ENCODE measurements at regions not wholly inside any gene's neighbourhood (a gene's known extent, or its start where the extent isn't known, plus 50 kb on each side); places are given as distances from the start of the nearest gene placed in this dataset.
"Not testable (repeated sequence)": the region's sequence is repeated elsewhere in the genome, so short reads cannot be mapped to it uniquely, and the experiment has no call there.

DNA sequence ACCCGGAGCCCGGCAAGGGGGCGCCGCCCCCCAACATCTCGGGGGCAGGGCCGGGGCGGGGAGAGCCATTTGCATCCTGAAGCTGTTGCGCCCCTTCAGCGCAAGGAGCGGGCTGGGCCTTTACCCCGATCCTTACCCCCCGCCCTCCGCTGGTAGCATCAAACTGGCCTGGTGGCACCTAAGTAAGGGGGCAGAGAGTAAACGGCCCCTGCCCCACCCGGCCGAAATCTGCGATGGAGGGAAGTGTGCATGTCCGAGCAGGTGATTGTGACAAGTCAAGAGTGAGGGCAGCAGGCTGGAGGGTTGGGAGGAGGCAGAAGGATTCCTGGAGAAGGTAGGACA is 101.2 kb downstream of the ESM1 start:
- no peak for DNase-seq

DNA sequence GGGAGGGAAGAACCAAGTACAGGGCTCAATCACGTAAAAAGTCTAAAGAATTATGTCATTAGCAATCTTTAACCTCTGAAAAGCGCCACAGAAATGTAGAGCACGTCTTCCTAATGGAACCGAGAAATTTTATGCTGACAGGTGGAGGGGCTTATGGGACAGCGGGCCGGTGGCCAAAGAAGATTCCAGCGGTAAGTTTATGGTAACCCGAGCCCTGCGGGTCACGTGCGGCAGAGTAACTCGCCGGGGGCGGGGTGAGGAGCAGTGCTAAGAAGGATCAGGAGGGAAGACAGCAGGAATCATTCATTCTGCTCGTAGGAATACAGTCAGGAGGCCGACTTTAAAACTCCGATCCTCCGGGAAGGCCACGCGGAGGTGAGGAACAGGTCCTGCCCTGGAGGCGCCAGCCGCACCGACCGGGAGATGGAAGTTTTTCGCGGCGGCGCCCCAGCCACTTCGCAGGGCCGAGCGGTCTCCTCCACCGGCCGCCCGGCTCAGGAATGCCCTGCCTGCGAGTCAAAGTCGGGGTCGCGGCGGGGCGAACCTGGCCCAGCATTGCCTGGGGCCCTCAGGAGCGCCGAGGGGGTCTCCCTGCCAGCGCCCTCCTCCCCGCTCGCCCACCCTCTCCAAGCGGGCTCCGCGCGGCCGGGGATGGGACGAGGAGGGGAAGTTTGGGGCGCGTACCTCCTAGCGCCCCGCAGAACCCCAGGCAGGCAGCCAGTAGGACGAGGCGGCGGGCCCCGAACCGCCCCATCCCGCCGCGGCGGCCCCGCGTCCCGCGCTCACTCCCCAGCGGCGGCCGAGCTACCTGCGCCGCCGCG is 101.8 kb downstream of the ESM1 start:
- peak; percentile 67 for DNase-seq

DNA sequence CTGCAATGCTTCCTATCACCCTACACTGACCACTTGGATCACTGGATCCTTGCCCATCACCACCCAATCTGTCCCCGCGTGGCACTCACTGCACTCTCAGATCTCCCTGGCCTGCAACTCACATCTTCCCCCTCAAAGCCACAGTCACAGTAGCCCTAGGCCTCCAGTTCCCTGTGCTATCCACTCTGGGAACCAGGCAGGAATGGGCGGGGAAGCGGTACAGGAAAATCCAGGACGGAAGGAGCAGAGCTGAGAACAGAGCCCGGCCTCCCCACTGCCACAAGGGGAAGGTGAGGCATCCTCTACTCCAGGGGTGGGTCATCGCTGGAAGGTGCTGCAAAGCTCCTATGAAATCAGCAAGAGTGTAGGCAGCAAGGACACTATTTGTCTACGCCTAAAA is 102.6 kb downstream of the ESM1 start:
- no peak for DNase-seq

DNA sequence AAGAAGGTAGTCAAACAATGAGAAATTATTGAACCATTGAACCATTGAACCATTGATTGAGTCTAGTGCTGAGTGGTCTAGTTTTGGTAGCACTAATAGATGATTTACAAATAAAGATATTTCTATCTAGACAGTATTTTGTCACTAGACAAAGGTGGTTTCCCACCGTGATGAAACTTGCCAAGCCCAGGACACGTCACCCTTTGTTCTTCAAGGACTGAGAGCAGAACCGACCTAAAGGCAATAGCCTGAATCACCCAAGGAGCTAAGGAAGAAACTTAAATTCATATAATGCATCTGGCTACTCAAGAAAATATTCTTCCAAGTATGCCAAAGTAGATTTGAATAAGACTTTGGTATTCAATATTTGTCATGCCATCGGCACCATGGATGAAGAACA is 103.3 kb downstream of the ESM1 start:
- no peak for DNase-seq

DNA sequence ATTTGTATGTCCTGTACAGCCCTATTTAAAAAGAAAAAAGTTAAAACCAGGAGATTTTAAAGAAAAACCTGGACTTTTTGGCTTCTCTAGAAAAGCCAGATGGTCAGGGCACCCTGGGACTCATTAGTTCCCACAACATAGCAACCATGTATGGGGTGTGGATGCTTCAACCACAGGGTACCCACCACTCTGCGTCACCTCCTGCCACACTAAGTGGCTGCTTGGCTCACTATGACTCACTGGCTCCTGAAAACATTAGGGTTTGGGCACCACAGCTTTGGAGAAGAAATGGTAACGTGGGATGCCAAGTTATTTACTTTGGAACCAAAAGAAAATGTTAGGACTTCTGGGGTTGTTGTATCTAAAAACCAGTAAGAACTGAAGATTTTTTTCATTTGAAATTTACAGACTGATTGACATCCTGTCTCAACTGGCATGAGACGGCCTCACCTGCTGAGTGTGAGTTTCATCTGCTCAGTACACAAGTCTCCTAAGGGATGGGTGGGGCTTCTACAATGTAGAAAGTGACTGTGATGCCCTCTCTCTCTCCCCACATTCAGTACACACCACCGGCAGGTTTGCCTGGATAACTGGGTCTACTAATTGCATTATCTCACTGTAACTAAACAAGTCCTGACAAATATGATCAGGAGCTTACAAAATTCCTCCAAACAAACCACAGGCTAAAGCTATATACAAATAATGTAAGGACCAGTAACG is 103.9 kb downstream of the ESM1 start:
- no peak for DNase-seq

DNA sequence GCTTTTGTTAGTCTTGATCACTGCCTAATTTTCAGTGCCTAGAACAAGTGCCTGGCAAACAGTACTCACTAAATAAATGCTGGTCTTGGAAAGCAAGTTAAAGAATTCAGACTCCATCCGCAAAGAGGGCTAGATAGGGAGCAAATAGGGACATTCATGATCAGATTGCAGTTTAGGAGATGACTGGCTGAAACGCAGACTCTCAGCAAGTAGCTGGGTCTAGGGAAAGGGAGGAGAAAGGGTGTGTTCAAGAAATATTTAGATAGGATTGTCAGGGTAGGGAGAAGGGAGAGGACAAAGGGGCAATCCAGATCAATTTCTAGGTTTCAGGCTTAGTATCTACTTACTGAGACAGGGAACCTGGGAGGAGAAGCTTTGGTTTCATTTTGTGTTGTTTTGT is 108.4 kb downstream of the ESM1 start:
- no peak for DNase-seq

DNA sequence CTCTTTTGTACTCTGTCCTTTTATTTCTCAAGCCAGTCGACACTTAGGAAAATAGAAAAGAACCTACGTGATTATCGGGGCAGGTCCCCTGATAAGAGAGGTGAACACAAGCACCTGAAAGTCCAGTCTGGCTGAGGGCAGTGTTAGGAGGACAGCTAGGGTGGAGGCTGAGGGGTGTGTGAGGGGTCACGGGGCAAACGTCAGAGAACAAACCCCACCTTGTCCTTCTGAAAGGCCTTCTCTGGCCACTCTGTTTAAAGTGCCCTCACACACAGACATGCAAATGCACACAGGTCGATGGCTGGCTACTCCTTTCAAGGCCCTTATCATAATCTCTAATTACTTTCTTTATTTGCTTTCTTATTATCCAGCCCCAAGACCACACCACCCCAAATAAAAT is 108.8 kb downstream of the ESM1 start:
- DNase-seq: no peak

DNA sequence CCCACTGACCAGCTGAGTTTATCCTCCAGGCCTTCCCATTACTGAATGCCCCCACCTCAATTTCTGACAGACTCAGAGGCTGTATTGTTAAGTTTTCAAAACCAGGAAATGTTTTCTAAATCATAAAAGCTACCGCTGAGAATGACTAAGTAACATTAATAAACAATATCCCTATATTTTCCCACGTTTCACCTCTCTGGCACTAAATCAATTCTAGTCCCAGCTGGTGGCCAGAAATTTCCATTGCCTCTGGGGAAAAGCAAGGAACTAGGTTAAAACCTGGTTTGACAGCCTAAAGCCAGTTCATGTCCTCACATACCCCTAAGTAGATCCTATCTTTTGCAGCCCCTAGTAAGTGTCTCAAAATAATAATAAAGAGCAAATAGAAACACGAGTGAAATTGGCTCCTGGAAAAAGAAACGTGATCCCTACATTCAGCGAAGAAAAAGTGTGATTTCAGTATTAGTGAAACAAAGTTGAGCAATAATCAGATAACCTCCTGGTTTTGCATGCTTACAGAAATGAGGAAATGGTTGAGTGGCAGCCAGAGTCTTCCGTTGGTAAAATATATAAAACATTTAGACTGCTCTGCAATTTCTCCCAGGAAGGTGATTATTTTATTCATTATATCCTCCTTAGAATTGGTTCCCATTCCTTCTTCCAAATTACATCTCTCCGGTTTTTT is 110.9 kb downstream of the ESM1 start:
- peak; percentile 15 for DNase-seq

DNA sequence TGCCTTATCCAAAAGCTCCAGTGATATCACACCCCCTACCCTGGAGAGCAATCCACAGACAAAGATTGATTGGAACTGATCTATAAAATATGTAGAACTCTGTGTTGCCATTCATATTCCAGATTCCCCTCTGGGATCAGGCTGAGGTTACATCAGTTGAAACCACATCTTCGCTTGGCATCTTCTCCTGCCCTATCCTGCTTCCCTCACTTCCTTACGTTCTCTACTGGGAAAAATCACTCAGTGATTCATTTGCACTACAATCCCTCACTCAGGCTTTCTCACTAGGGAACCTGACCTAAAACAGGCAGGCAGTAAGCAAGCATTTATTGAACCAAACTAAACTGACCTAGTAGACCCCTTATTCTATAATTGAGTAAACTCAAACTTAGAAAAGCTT is 111.7 kb downstream of the ESM1 start:
- peak; percentile 8 for DNase-seq

DNA sequence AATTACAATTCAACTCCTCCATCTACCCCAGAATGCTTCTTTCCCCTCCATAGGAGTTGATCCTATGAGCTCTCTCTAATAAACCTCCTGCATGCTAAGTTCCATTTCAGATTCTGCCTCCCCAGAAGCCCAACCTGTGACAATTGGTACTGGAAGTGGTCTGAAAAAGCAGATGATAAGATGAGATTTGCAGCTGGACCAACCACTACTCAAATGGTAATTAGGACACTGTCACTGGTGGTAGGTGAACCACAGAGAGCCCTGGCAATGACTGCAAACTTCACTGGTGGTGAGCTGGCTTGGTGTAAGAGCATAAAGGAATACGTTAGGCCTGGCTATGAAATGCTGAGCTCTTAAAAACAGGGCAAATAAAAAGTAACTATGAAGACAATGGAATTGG is 112.6 kb downstream of the ESM1 start:
- DNase-seq: no peak

DNA sequence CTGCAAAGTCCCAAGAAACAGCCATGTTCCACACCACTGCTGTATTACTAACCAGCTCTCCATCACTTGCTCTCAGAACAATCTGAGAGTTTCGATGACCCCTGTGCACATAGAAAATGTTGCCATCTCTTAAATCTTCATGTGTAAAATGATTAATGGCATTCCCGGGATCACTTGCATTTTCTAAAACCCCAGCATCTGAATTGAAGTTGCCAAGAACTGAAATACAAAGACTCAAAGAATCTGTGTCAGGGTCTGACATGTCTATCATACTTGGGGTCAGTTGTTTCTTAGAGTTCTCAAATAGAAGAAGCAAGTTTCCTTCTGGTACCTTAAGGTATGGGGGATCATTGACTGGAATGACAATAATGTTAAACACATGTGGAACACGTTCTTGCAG is 115.1 kb downstream of the ESM1 start:
- no peak for DNase-seq

DNA sequence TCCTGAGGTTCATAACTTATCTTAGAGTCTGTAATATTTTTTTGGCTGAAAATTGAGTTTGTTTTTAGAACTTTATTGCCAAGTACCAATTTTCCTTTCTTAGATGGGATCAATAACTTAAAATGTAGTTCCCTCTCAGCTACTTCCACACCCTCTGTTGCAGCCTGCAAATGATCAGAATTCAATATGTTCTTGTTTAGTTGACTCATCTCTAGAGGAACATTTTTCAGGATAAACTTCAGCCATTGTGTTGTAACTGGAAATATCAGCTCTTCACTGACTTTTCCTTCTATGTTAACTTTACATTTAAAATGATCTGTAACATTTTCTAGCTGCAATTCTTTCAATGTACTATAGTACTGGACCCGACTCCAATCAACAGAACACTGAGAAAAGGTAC is 115.7 kb downstream of the ESM1 start:
- DNase-seq: peak; percentile 75

DNA sequence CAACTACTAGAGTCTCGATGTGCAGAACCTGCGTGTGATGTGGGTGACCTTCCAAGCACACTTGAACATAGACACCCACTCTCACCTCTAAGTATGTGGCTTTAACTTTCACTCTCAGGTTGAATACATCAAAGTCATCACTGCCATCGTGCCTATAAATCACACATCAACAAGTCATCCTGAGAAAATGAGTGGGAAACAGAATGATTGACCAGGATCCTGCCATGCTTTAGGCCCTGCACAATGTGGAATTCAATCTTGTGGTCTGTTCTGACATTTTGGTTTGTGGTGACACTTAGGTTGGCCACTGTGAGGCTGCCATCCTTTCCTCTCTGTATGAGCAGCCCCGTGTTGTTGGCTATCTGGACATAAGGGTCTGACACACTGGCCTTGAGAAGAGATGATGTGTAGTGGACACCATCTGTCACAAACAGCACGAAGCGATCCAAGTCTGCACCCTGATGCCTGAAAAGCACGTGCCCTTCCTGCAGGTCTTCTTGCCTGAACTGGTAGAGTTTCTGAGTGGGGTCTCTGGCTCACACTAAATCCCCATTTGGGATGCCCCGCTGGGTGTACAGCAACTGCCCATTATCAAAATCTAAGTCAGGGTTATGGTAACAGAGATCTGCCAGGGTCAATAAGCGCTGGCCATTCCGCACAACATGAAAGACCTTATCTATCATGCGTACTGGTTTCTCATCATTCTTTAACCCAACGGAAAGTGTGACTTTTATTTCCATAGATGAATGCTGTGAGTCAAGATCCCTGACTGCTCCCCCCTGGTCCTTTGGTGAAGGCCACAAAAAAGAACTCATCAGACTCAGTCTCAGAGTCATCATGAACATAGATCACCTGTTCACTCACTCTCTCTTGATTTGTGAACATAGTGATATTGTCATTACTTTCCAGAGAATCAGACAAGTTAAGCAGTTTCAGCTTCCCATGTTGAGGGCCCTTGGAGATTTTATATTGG is 116.6 kb downstream of the ESM1 start:
- no peak for DNase-seq

DNA sequence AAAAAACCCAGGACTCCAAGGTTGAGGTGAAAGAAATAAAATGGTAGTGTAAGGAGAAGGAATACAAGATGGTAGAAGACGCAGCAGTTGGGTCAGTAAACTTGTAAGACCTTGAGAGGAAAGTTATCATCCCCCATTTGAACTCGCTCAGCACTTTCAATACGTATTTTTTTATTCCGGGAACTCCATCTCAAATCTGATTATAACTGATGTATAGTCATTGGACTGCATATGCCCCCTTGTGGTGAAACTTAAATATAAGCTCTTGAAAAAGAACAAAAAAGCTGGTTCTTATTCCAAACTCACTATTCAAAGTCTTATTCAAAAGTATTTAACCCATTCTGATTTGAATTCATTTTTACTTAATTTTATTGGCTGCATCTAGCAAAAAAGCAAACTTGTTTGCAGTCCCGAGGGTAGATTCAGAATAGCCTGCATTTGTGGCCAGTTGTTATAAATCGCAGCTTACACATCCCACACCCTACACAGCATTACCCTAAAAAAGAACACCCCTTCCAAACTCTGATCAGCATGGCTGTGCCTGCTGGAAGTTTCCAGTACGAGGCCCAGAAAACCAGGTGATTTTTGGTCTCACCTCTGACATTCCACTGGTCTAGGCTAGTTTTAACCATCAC is 118.0 kb downstream of the ESM1 start:
- DNase-seq: peak; percentile 67

DNA sequence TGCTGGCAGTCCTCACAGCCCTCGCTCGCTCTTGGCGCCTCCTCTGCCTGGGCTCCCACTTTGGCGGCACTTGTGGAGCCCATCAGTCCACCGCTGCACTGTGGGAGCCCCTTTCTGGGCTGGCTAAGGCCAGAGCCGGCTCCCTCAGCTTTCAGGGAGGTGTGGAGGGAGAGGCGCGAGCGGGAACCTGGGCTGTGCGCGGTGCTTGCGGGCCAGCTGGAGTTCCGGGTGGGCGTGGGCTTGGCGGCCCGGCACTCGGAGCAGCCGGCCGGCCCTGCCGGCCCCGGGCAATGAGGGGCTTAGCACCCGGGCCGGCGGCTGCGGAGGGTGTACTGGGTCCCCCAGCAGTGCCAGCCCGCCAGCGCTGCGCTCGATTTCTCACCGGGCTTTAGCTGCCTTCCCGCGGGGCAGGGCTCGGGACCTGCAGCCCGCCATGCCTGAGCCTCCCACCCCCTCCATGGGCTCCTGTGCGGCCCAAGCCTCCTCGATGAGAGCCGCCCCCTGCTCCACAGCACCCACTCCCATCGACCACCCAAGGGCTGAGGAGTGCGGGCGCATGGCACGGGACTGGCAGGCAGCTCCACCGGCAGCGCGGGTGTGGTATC is 120.4 kb downstream of the ESM1 start:
- not testable (repeated sequence) for DNase-seq

DNA sequence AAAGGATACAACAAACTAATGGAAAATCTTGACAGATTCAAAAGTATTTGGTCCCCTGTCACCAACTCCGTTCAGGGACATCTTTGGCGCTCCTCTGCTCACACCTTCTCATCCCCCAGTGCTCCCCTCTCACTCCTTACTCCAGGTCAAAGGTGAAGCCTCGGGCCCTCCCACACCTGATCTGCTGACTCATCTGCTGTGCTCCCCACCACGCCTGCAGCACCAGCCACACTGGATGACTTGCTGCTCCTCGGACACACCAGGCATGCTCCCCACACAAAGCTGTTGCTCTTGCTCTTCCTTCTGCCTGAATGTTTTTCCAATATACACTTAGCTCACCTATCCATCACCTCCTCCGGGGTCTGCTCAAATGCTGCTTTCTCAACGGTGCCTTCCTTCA is 123.4 kb downstream of the ESM1 start:
- no peak for DNase-seq

DNA sequence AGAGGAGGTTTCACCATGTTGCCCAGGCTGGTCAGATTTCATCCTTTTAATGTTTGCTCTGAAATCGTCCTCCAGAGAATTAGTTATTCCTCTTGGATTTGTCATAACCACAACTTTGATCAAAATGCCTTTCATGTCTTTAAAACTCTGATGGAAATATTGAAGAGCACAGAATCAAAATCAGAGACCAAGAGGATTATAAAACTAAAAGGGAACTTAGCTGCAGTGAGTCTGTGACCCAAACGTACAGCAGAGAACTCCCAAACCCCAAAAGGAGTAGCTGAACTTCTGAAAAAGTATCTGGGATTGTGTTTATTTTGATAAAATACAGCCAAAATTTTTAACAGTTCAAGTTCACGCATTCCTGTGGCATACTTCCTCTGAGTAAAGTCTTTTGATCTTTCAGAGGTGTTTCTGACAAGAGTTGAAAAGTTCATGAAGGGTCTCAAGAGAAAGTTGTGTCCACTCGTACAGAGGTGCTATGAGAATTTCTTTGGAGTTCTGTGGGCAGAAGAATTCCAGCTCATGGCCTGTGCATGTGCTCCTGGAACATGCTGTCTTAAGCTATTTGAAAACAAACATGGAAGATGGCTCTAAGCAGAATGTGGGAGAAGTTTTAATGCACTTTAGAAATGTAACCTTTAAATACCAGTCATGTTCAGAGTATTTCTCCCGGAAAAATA is 124.0 kb downstream of the ESM1 start:
- no peak for DNase-seq

DNA sequence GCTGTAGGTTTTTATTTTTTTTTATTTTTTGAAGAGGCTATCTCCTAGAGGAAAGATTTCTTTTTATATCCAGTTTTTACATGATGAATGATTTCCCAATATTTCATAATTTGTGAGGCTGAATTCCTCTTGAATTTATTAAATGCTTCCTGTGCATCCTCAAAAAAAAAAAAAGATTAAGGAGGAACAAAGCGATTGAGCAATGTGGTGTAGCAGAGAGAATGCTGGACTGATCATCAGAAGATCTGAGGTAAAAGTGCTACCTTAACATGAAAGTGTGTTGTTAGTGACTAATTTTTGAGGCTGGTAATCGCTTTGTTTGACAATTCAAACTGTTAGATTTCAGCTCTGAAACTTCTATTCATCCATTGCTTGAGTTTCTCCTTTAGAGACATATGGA is 125.1 kb downstream of the ESM1 start:
- no peak for DNase-seq

DNA sequence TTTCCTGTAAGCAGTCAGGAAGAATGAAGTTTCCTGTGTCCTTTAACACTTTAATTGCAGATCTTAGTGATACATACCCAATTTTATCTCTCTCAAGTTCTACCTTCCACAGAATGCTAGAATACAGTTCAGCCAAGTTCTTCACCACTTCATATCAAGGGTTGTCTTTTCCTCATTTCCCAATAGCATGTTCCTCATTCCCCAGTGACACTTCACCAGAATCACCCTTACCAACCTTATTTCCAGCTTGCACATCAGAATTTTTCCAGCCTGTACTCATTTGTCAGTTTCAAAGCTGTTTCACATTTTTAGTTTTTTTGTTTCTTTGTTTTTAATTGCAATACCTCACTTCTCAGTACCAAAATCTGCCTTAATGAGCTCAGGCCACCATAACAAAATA is 126.1 kb downstream of the ESM1 start:
- no peak for DNase-seq

DNA sequence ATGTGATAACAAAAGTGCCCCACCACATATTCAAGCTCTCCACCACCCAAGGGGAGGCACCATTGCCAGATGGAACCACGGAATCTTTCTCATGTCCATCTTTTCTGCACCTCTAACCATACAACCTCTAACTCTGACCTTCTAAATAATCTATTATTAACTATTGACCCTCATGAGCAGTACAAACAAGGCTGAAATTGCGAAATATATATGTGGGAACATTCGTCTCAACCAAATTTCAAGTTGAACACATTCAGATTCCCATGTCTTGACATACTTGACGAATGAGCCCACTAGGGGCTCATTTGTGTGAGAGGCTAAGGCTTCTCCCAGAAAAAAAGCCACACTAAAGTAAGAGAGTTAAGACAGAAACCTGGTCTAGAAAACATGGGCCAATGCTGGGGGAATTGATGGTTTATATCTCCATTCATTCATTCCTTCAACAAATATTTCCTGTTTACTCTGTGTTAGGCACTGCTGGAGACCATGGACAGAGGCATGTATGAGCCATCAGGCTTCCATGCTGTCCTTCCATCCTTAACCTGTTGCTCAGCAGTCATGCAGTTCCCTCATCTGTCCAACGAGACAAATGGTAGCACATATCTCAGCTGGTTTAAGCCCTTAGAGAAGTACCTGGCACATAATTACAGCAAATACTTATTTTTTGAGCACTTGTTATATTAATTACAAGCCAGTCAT is 130.4 kb downstream of the ESM1 start:
- DNase-seq: no peak
